MM.1S (cell line): ENCODE measurements at regions not wholly inside any gene's neighbourhood (a gene's known extent, or its start where the extent isn't known, plus 50 kb on each side); places are given as distances from the start of the nearest gene placed in this dataset.

Experiments used
- DNase-seq: peaks from one replicate; pipeline ENCODE4 v3.0.0-alpha.2; 2015
- H2AFZ ChIP-seq: fragments of 300-600 bp; sonication (generic); 2 replicates; pipeline ENCODE4 v1.6.0; 2016; ENCODE audit warnings: antibody characterized with exemption, low read length
- H3F3A ChIP-seq: fragments of 300-600 bp; sonication (generic); 2 replicates; pipeline ENCODE4 v1.6.1; 2016; ENCODE audit warnings: mild to moderate bottlenecking, antibody characterized with exemption, low read length, moderate library complexity, mixed read lengths; ENCODE audit not compliant: insufficient read depth
- H3K27ac ChIP-seq: fragments of 300-600 bp; sonication (generic); 2 replicates; pipeline ENCODE4 v1.5.1; 2016; ENCODE audit warnings: mild to moderate bottlenecking, low read length
- H3K27me3 ChIP-seq: fragments of 300-600 bp; sonication (generic); replicated peaks from 2 replicates; pipeline ENCODE4 v1.6.0; 2016; ENCODE audit warnings: low read length; ENCODE audit not compliant: insufficient read depth
- H3K36me3 ChIP-seq: fragments of 300-600 bp; sonication (generic); replicated peaks from 2 replicates; pipeline ENCODE4 v1.6.1; 2016; ENCODE audit warnings: mild to moderate bottlenecking, low read length, mixed read lengths; ENCODE audit not compliant: insufficient read depth
- H3K4me1 ChIP-seq: fragments of 300-600 bp; sonication (generic); 2 replicates; pipeline ENCODE4 v1.6.1; 2016; ENCODE audit warnings: low read length, mixed read lengths
- H3K4me2 ChIP-seq: fragments of 300-600 bp; sonication (generic); 2 replicates; pipeline ENCODE4 v1.6.0; 2016; ENCODE audit warnings: low read depth, low read length
- H3K4me3 ChIP-seq: fragments of 300-600 bp; sonication (generic); 2 replicates; pipeline ENCODE4 v1.5.1; 2016; ENCODE audit warnings: low read length, mixed read lengths
- H3K79me2 ChIP-seq: fragments of 300-600 bp; sonication (generic); 2 replicates; pipeline ENCODE4 v1.6.1; 2016; ENCODE audit warnings: mixed run types, low read length, mixed read lengths
- H3K9ac ChIP-seq: fragments of 300-600 bp; sonication (generic); 2 replicates; pipeline ENCODE4 v1.6.1; 2016; ENCODE audit warnings: low read length, mixed read lengths
- H3K9me2 ChIP-seq: fragments of 300-600 bp; sonication (generic); replicated peaks from 2 replicates; pipeline ENCODE4 v1.6.1; 2016; ENCODE audit warnings: mild to moderate bottlenecking, low read length, mixed read lengths; ENCODE audit not compliant: insufficient read depth
- H3K9me3 ChIP-seq: fragments of 300-600 bp; sonication (generic); replicated peaks from 2 replicates; pipeline ENCODE4 v1.6.1; 2016; ENCODE audit warnings: mild to moderate bottlenecking, low read length, mixed read lengths; ENCODE audit not compliant: insufficient read depth
- H4K20me1 ChIP-seq: fragments of 300-600 bp; sonication (generic); 2 replicates; pipeline ENCODE4 v1.6.1; 2016; ENCODE audit warnings: mild to moderate bottlenecking, low read length, moderate library complexity, mixed read lengths; ENCODE audit not compliant: insufficient read depth
- CTCF ChIP-seq: fragments of 300-600 bp; sonication (generic); IDR thresholded peaks from 2 replicates; pipeline ENCODE4 v1.5.1; 2016; ENCODE audit warnings: antibody characterized with exemption, low read length, mixed read lengths
- EZH2 ChIP-seq: fragments of 300-600 bp; sonication (generic); optimal IDR thresholded peaks from 2 replicates; pipeline ENCODE3; 2017; ENCODE audit warnings: low read depth, mild to moderate bottlenecking, antibody characterized with exemption, low read length, mixed read lengths
- EZH2phosphoT487 ChIP-seq: fragments of 300-600 bp; sonication (generic); IDR thresholded peaks from 2 replicates; pipeline ENCODE4 v1.6.1; 2018; ENCODE audit warnings: antibody characterized with exemption, low read length

GRCh38 chr10:128962182-128962581 is 504.9 kb upstream of the MGMT start:
- no peaks in the 10 kb centered on the region for H3K27me3 ChIP-seq
- H2AFZ ChIP-seq: no peak overlapping the region
- H3K4me1 ChIP-seq: no peaks in the 10 kb centered on the region
- H4K20me1 ChIP-seq: no peaks in the 10 kb centered on the region
- H3F3A ChIP-seq: no peaks in the 10 kb centered on the region
- no peak overlapping the region for H3K27ac ChIP-seq
- H3K9me2 ChIP-seq: no peaks in the 10 kb centered on the region
- TF ChIP-seq EZH2phosphoT487 (no peak), EZH2 (no peak), CTCF (no peak)
- no peaks in the 10 kb centered on the region for H3K36me3 ChIP-seq
- H3K9me3 ChIP-seq: no peaks in the 10 kb centered on the region
- no peak overlapping the region for H3K9ac ChIP-seq
- no peak overlapping the region for H3K4me3 ChIP-seq
- no peak for DNase-seq
- no peak overlapping the region for H3K4me2 ChIP-seq
- no peaks in the 10 kb centered on the region for H3K79me2 ChIP-seq

GRCh38 chr10:128963211-128964099 is 503.6 kb upstream of the MGMT start:
- H4K20me1 ChIP-seq: no peaks in the 10 kb centered on the region
- DNase-seq: no peak
- no peaks in the 10 kb centered on the region for H3K9me3 ChIP-seq

GRCh38 chr10:128964100-128964403 is 503.0 kb upstream of the MGMT start:
- Histone ChIP-seq H3K9me3 (no peaks in the 10 kb centered on the region), H3K9ac (no peak overlapping the region)

More at GRCh38 chr10:128963211-128964099, 503.6 kb upstream of the MGMT start:
- Histone ChIP-seq H2AFZ (no peak overlapping the region), H3K27me3 (no peaks in the 10 kb centered on the region), H3K4me1 (no peaks in the 10 kb centered on the region), H3K9ac (no peak overlapping the region), H3K27ac (no peak overlapping the region), H3K36me3 (no peaks in the 10 kb centered on the region), H3F3A (no peaks in the 10 kb centered on the region), H3K9me2 (no peaks in the 10 kb centered on the region), H3K4me2 (no peak overlapping the region), H3K4me3 (no peak overlapping the region), H3K79me2 (no peaks in the 10 kb centered on the region)
- TF ChIP-seq CTCF (no peak), EZH2phosphoT487 (no peak), EZH2 (no peak)

More at GRCh38 chr10:128964100-128964403, 503.0 kb upstream of the MGMT start:
- Histone ChIP-seq H3K9me2 (no peaks in the 10 kb centered on the region), H2AFZ (no peak overlapping the region), H4K20me1 (no peaks in the 10 kb centered on the region), H3K36me3 (no peaks in the 10 kb centered on the region), H3K79me2 (no peaks in the 10 kb centered on the region), H3K27ac (no peak overlapping the region), H3K27me3 (no peaks in the 10 kb centered on the region), H3K4me2 (no peak overlapping the region), H3K4me1 (no peaks in the 10 kb centered on the region), H3F3A (no peaks in the 10 kb centered on the region), H3K4me3 (no peak overlapping the region)
- TF ChIP-seq CTCF (no peak), EZH2 (no peak), EZH2phosphoT487 (no peak)
- no peak for DNase-seq
